OCI-LY1 (cell line): ENCODE measurements at regions not wholly inside any gene's neighbourhood (a gene's known extent, or its start where the extent isn't known, plus 50 kb on each side); places are given as distances from the start of the nearest gene placed in this dataset.

Source experiments
- CTCF ChIP-seq: fragments of 200-600 bp; sonication (generic), shearing (Covaris generic); IDR thresholded peaks from 2 replicates; pipeline ENCODE4 v1.5.1; 2017; ENCODE audit warnings: mild to moderate bottlenecking, antibody characterized with exemption, low read length, moderate library complexity, mixed read lengths
- EZH2 ChIP-seq: fragments of 200-600 bp; sonication (generic), shearing (Covaris generic); IDR thresholded peaks from 2 replicates; pipeline ENCODE4 v1.8.0; 2017; ENCODE audit warnings: borderline replicate concordance, mixed run types, mild to moderate bottlenecking, antibody characterized with exemption, low read length, moderate library complexity, mixed read lengths

- no peak for TF ChIP-seq CTCF
- TF ChIP-seq EZH2, result no peak
Observed at GRCh38 chr2:238505892-238506280, 79.2 kb downstream of the ASB1 start.
